ENCODE measurements at regions not wholly inside any gene's neighbourhood (a gene's known extent, or its start where the extent isn't known, plus 50 kb on each side); places are given as distances from the start of the nearest gene placed in this dataset.

- POLR2A ChIA-PET, result no interaction called here
- no peak for FAIRE-seq
- no TSS peak for BruUV-seq (replicated peaks)
These were observed 318.3 kb upstream of the SGCG start for GRCh38 chr13:22862478-22862877.

More at GRCh38 chr13:22862478-22862877, 318.3 kb upstream of the SGCG start:
- Histone ChIP-seq H3K36me3 (ENCODE audit: control insufficient read depth in 2 of 2, extremely low read depth in 1 of 2, insufficient read depth in 2 of 2, low read length in 2 of 2) (no peaks in the 10 kb centered on the region), H3K27ac (ENCODE audit: insufficient read depth, low read depth, low read length) (no peak overlapping the region), H3K79me2 (ENCODE audit: control insufficient read depth, insufficient read depth, low read length) (no peaks in the 10 kb centered on the region), H3K27me3 (ENCODE audit: control insufficient read depth in 2 of 2, insufficient read depth in 2 of 2, low read length in 2 of 2) (no peaks in the 10 kb centered on the region), H3K9me1 (replicated peaks; ENCODE audit: control insufficient read depth, extremely low read depth, insufficient read depth, low read length) (no peaks in the 10 kb centered on the region), H3K9ac (replicated peaks; ENCODE audit: extremely low read depth, insufficient read depth, low read length) (no peak overlapping the region), H3K4me3 (replicated peaks in 1 of 3; ENCODE audit: insufficient read depth in 1 of 3, low read depth in 1 of 3, low read length in 3 of 3) (no peak overlapping the region), H2AFZ (ENCODE audit: low read depth, low read length) (no peak overlapping the region), H3K9me3 (replicated peaks; ENCODE audit: control insufficient read depth, insufficient read depth, low read length) (no peaks in the 10 kb centered on the region), H3K4me2 (ENCODE audit: insufficient read depth, low read length) (no peak overlapping the region), H3K4me1 (ENCODE audit: control insufficient read depth, extremely low read depth, insufficient read depth, low read length) (no peaks in the 10 kb centered on the region), H4K20me1 (replicated peaks; ENCODE audit: control insufficient read depth, extremely low read depth, insufficient read depth, low read length) (no peaks in the 10 kb centered on the region)
- DNase-seq (ENCODE audit: low read depth, low spot score), result no peak
- CTCF ChIA-PET, result interaction anchor here (1.0 kb wide), 1 partner anchor 13 kb away, joined by 3 read pairs; no protein-coding TSS in a partner anchor
- intact Hi-C loops (cut with micrococcal nuclease), result no loop called here
- TF ChIP-seq FOS (IDR thresholded peaks at IDR 0.05; ENCODE audit: borderline replicate concordance, insufficient read depth, low read length) (no peak), POLR2AphosphoS5 (IDR thresholded peaks at IDR 0.05; ENCODE audit: insufficient read depth, low read depth, low read length) (no peak), MAX (IDR thresholded peaks at IDR 0.05; ENCODE audit: insufficient read depth, insufficient read length) (no peak), GATA2 (IDR thresholded peaks at IDR 0.05; ENCODE audit: insufficient read depth, insufficient read length, low read depth, low read length) (no peak), JUN (IDR thresholded peaks at IDR 0.05; ENCODE audit: borderline replicate concordance, insufficient read depth, insufficient read length, low read depth) (no peak), POLR2A (IDR thresholded peaks at IDR 0.05; ENCODE audit: low read depth, low read length) (no peak), MYC (IDR thresholded peaks at IDR 0.05; ENCODE audit: low read depth, low read length) (no peak), EZH2 (IDR thresholded peaks at IDR 0.05; ENCODE audit: borderline replicate concordance, low read depth, low read length, severe bottlenecking) (no peak), CTCF (IDR thresholded peaks at IDR 0.05; ENCODE audit: extremely low read depth in 1 of 2, insufficient read depth in 1 of 2, low read depth in 1 of 2, low read length in 2 of 2) (no peak)
- dilution Hi-C loops (cut with MboI; ENCODE audit: extremely low pct_ligation_motif_present, low sequenced_read_pairs), result no loop called here

Data from endothelial cell of umbilical vein (primary cell).